HG03103 (cell line): ENCODE measurements at regions not wholly inside any gene's neighbourhood (a gene's known extent, or its start where the extent isn't known, plus 50 kb on each side); places are given as distances from the start of the nearest gene placed in this dataset.

Source experiments
- ATAC-seq: cut with Tn5 transposase; IDR thresholded peaks from one replicate; pipeline ENCODE4 v1.9.1; 2021; ENCODE audit warnings: low read depth; ENCODE audit not compliant: unreplicated experiment

GRCh38 chr20:39698752-39699151, 736.6 kb downstream of the DHX35 start:
- ATAC-seq: no peak

DNA sequence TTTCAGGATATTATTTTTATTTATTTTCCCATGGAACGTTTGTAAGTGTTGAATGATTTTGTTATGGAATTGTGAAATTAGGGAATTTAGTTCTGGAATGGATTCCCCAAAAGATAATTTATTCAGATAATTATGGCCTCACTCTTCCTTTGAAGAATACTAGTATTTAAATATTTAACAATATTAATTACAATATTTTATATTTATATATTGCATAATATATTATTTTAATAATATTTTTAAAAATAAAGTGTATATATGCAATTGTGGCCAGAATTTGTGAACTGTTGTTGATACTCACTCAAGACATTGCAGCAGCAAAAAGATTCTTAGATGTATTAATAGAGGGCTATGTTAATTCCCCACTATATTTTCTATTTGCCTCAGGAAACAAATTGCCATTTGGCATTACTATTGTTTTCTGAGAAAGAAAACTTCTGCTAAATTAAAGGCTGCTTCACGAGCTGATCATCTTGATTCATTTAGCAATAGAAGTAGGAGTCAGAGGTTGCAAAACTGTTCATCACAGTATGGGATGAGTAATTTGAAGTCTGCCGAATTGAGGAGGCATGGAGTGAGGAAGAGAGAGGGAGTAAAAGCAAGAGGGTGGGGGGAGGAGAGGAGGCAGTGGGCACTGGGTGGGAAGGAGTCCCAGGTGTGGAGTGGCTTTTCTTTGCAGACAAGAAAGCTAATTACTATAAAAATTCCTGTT, 729.2 kb downstream of the DHX35 start:
- no peak for ATAC-seq

DNA sequence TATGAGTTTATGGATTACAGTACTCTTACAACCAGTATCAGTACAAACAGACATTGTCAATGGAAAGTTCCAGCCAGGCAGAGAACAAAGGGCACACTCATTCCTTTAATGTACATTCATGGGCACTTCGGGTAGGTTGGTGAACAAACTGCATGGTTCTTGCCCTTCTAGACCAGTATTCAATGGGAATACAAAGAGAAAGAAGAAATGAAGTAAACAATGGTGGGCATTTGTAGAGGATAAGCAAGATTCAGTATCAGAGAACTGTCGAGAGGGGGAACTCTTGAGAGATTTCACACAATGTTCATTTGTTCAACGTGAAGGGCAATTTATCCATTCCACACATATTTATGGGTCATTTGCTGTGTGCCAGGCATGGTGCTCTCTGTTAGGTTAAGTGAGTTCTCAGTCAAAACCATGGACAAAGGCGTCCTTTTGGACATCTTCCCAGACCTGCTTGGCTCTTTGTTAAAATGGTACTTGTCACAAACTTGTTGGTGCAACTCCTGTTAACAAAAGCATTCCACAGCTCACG, 714.8 kb downstream of the DHX35 start:
- no peak for ATAC-seq

GRCh38 chr20:39676241-39676640, 714.1 kb downstream of the DHX35 start:
- ATAC-seq: no peak

- ATAC-seq: no peak
Measured at GRCh38 chr20:39674842-39675241, 712.7 kb downstream of the DHX35 start.

DNA sequence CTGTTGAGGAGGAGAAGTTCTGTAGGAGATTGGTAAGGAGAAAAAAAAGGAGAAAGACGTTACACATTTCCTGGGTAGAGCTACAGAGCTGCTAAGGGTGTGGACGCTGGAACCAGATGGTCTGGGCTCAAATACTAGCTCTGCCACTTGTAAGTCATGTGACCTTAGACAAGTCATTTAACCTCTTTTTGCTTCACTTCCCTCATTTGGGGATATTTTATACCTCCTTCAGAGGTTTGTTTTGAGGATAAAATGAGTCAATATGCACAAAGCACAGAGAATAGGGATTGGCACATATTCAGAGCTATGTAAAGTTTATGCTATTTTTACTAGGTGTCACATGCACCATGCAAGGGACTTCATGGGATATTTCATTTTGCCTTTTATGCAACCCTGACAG, 708.8 kb downstream of the DHX35 start:
- ATAC-seq: no peak

DNA sequence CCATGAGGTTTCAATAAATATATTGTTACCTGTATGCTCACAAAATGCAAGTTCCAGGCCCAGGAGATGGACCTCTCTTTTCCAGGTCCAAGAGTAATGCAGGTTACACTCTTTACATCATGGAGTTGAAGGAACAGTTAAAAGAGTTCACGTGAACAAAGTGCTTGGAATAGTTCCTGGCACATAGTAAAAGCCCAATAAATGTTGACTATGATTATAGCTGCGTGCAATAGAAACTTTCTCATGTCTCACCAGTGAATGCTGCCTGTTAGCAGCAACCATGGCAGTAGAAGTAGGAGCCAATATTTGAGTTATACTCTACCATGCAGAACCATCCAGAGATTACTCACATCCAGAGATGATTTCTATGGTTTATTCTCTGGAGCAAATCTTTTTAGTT, 707.5 kb downstream of the DHX35 start:
- ATAC-seq: no peak

DNA sequence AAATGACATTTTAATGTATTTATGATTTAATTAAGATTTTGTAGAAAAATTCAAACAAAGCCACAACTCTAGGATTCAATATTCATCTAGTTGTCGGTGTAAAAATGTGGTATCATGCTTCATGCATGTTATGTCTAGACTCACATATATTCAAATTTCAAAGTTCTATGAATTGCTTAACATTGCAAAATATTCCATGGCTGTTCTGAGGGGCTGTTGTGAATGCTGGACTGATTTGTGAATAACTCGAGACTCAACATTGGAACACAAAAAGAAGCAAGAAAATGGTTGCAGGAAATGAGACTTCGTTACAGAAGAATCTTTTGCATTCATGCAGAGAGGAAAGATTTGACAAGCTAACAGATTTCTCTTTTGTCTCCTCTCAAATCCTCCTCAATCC, 705.9 kb downstream of the DHX35 start:
- no peak for ATAC-seq

GRCh38 chr20:39661833-39662232, 699.7 kb downstream of the DHX35 start:
- ATAC-seq: no peak

DNA sequence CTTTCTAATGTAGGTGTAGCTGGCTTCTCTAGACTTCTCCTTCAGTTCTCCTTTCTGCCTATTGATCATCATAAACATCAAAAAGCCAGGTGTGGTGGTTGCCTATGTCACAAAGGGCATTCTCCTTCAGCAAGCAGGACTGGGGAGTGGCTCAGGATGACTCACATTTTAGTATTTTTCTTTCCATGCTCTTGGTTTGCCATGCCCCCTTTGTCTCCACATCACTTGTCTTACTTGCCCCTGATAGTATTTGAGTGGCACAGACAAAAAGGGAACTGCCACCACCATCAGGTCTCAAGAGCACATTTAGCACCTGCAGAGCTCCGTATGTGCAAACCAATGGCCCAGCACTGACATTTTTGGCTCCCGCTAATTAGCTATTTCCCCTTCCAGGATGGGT, 698.8 kb downstream of the DHX35 start:
- ATAC-seq: no peak

GRCh38 chr20:39660226-39660625, 698.1 kb downstream of the DHX35 start:
- ATAC-seq: no peak

GRCh38 chr20:39658662-39659409, 696.7 kb downstream of the DHX35 start:
- ATAC-seq: no peak

DNA sequence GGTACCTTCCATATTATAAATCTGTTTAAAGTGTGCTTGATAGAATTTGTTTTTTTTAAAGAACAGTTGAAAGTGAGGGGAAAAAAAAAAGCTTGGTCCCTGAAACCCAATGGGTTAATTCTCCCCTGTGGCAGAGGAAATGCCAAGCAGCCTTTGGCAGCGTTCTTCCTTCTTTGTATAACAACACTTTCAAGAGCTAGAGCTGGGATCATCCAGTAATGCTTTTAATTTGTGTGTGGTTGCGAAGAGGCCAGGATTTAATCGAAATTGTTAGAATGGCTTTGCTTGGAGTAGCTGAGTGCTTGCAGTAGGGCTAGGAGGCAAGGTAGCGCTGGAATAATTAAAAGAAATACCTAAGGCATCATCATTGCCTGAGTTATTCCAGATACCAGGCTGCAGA, 692.0 kb downstream of the DHX35 start:
- no peak for ATAC-seq

- no peak for ATAC-seq
Measured at GRCh38 chr20:39651645-39652325, 689.6 kb downstream of the DHX35 start.

DNA sequence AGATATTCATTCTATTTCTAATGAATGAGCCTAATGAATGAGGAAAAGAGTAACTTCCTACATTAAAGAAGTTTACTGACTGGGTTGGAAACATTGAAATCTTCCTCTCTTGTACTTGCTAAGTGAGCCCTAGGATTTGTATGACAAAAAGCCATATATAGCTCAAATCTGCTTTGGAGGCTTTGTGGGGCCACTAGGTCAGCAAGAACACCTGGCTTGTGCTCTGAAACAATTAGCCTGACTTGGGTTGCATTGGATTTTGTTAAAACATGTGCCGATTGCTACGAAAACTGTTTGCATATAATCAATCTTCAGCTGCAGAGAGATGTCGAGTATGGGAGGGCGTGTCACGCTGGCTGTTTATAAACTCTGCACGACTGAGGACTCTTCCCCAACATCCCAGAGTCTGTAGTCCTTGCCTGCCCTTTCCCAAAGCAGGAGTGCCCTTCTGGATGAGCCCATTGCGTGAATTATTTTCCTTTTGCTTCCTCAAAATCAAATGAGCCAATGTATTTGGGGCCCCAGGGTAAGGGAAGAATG, 684.8 kb downstream of the DHX35 start:
- ATAC-seq: no peak

GRCh38 chr20:39645131-39645530, 683.0 kb downstream of the DHX35 start:
- ATAC-seq: no peak

DNA sequence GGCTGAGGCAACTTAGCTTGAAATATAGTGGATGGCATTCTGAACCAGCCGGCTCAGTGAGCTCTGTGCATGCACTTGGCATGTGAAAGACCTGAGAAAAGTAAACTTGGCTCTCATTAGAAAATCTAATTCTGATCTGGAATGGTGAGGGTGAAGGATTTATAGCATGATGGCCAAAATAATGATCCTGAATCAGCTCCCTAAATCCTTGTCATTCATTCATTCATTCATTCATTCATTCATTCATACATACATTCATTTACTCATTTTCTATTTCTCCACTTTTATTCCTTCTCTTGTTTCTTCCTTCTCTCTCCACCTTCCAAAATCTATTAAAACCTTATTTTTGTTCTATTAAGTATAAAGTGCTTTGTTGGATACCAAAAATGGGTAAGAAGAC, 681.1 kb downstream of the DHX35 start:
- ATAC-seq: no peak

GRCh38 chr20:39641423-39641822, 679.3 kb downstream of the DHX35 start:
- no peak for ATAC-seq

DNA sequence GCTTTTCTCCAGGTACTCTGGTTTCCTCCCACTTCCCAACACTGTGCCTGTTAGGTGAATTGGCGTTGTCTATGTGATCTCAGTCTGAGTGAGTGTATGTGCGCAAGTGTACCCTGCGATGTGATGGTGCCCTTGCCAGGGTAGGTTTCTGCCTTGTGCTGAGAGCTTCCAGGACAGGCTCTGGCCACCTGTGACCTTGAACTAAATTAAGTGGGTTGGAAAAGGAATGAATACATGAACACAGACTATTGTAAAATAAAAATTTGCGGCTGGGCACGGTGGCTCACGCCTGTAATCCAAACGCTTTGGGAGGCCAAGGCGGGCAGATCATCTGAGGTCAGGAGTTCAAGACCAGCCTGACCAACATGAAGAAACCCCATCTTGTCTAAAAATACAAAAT, 678.0 kb downstream of the DHX35 start:
- ATAC-seq: no peak

GRCh38 chr20:39638731-39639130, 676.6 kb downstream of the DHX35 start:
- ATAC-seq: no peak

DNA sequence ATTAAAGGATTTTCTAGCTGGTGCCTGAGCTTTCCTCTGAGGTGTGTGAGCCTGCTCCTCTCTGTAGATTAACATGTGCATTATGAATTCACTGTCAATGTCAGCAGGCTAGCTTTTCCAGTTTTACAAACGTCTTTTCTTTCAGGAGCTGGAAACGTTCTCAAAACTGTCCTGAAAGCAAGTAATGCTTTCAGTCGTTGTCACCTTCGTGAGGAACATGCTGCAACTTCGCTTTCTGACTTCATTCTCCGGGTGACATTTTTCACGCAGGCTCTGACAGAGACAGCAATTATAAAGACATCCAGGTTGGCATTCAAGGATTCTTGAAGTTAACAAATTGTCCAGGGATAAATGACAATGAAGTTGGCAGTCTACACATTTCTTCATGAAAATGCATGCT, 671.5 kb downstream of the DHX35 start:
- no peak for ATAC-seq
